GM13976 (cell line): ENCODE measurements at regions not wholly inside any gene's neighbourhood (a gene's known extent, or its start where the extent isn't known, plus 50 kb on each side); places are given as distances from the start of the nearest gene placed in this dataset.

ENCODE experiments used
- DNase-seq: peaks from one replicate; pipeline ENCODE4 v3.0.0; 2012; ENCODE audit warnings: low spot score
- CTCF ChIP-seq: IDR thresholded peaks from 2 replicates; pipeline ENCODE4 v1.5.1; 2012; ENCODE audit warnings: borderline replicate concordance, mild to moderate bottlenecking; ENCODE audit not compliant: insufficient read depth; ENCODE audit errors: extremely low read depth, missing control alignments, control extremely low read depth
- in situ Hi-C: fragments of 300-500 bp; cut with MboI; formaldehyde crosslinking; loops from one replicate; pipeline ENCODE4 v1.12.0; 2022; ENCODE audit warnings: low sequenced_read_pairs, mixed read lengths, inconsistent platforms; ENCODE audit not compliant: unreplicated experiment

GRCh38 chr9:82805027-82805426, 257.9 kb downstream of the RASEF start:
- DNase-seq = no peak
- in situ Hi-C loops = no loop called here
- no peak for TF ChIP-seq CTCF

- in situ Hi-C loops = no loop called here
- no peak for DNase-seq
- no peak for TF ChIP-seq CTCF
These were observed 254.5 kb downstream of the RASEF start for GRCh38 chr9:82808478-82808877.

GRCh38 chr9:82810915-82811314, 252.0 kb downstream of the RASEF start:
- in situ Hi-C loops = no loop called here
- no peak for TF ChIP-seq CTCF
- DNase-seq = no peak

DNA sequence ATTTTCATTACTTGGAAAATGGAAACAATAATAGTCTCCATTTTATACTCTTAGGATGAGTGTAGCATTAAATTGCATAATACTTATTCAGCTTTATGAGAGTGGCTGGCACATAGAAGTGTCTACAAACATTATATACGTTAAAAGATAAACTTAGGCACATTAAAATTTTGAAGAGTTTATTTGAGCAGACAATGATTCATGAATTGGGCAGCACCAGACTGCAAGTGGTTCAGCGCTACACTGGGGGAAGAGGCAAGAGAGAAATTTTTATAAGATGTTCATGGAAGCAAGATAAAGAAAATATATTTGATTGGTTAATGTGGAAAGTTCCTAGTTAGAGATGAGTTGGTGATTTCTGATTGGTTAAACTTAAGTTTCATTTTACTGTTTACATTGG, 243.7 kb downstream of the RASEF start:
- in situ Hi-C loops = no loop called here
- DNase-seq = no peak
- TF ChIP-seq CTCF = no peak

GRCh38 chr9:82820186-82820585, 242.8 kb downstream of the RASEF start:
- no peak for TF ChIP-seq CTCF
- in situ Hi-C loops = no loop called here
- no peak for DNase-seq

DNA sequence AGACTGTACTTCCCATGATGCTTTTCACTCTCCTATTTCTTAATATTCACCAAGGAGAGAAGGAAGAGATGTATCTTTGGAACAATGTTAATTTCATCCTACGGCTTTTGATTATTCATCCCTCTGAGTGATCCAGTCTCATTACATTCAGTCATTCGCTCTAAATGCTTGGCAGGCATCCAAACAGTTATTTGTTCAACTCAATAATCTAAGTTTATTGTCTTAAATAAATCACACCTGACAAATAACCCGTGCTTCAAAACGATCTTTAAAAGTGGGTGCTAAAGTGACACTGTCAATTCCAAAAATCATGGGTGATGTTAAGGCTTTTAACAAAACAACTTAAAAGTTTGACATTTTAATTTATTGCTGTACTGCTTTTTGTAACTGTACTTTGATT, 233.1 kb downstream of the RASEF start:
- no peak for TF ChIP-seq CTCF
- DNase-seq = no peak
- in situ Hi-C loops = no loop called here

- no peak for TF ChIP-seq CTCF
- no peak for DNase-seq
These were observed 197.4 kb downstream of the RASEF start for GRCh38 chr9:82865524-82865923.

More at GRCh38 chr9:82865524-82865923, 197.4 kb downstream of the RASEF start:
- in situ Hi-C loops = no loop called here
